ENCODE measurements at regions not wholly inside any gene's neighbourhood (a gene's known extent, or its start where the extent isn't known, plus 50 kb on each side); places are given as distances from the start of the nearest gene placed in this dataset.

DNA sequence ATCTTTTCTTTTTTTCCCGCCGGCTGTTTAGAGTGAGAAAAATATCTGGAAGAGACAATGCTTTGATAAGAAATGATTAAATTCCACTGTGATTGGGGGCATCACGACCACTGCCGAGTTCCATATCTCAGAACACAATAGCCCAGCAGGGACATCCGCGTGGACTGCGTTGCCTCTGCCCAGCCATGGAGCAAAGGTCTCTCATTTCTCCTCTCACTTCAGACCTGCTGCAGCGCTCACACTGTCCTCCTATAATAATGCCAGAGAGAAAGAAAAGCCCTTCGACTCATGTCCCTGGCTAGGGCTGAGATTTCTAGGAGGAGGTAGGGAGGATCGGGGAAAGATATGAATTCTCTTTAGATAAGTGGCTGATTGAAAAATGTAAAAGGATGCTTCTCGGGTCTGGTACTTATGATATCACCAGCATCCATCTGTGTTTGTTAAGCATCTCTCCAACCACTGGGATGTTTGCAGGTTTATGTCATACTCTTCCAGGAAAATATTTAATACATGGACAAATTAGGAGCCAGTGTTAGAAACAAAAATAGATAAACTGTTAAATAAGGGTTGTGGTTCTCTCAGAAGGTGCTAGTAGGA is 472.9 kb upstream of the AKR1E2 start:
- no peak for DNase-seq (ENCODE audit: low spot score)
- Mint-ChIP-seq H3K27me3 (ENCODE audit: low read depth) (peaks cover 5% of the 10 kb centered on the region), H3K4me1 (ENCODE audit: low read depth) (peaks cover 23% of the 10 kb centered on the region), H3K27ac (no peak overlapping the region), H3K36me3 (ENCODE audit: low read depth) (no peaks in the 10 kb centered on the region), H3K4me3 (no peak overlapping the region), H3K9me3 (no peaks in the 10 kb centered on the region)

GRCh38 chr10:4352414-4352961 is 473.5 kb upstream of the AKR1E2 start:
- Mint-ChIP-seq H3K4me1 (ENCODE audit: low read depth) (peaks cover 23% of the 10 kb centered on the region), H3K9me3 (no peaks in the 10 kb centered on the region), H3K36me3 (ENCODE audit: low read depth) (no peaks in the 10 kb centered on the region), H3K27ac (no peak overlapping the region), H3K4me3 (no peak overlapping the region), H3K27me3 (ENCODE audit: low read depth) (peaks cover 5% of the 10 kb centered on the region)
- DNase-seq (ENCODE audit: low spot score) = no peak

DNA sequence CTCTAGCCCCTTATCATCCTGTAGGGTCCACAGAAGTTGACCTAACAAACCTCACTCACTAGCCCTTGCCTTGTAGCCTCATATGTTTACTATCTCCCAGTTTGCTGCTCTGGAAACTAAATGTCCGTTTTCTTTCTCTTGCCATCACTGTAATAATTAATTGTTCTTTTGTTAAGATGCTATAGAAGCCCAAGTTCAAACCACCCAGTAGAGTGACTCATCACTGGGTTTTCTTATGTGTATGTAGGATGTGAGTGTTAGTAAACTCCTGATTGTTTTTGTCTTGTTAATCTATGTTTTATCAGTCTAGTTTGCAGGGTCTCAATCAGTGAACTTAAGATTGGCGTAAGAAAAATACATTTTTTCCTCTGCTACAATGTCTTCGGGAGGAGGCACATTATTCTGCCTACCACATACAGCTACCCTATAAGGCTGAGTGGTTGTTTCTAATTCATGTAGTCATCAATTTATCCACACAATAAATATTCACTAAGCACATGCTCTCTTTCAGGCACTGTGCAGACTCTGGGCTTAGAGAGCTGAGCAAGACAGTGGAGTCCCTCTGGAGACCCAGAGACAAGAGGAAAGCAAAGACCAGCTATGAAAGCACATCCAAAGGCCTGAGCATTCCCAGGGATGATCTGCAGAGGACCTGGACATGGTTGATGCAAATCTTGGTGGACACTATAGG is 474.1 kb upstream of the AKR1E2 start:
- Mint-ChIP-seq H3K4me3 (no peak overlapping the region), H3K27me3 (ENCODE audit: low read depth) (peaks cover 5% of the 10 kb centered on the region)
- DNase-seq (ENCODE audit: low spot score) = no peak

DNA sequence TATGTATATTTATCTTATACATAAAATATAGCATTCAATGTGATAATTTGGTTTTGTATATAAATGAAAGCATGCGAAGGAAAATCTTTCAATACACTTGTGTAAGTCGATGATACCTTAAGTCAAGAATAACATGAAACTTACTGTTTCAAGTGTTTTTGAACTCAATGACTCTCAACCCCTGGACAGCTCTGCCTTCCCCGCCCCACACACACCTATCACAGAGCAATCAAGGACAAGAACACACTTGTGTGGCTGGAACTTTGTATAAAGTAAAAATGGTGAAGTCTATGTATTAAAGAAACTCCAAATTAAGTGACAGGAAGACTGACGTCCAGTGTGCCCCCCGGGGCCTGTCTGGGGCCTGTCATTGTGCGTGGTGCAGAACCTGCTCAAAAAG is 478.6 kb upstream of the AKR1E2 start:
- Mint-ChIP-seq H3K27ac (no peak overlapping the region), H3K4me1 (ENCODE audit: low read depth) (peaks cover 10% of the 10 kb centered on the region)

More for the DNA sequence above, 474.1 kb upstream of the AKR1E2 start:
- Mint-ChIP-seq H3K36me3 (ENCODE audit: low read depth) (no peaks in the 10 kb centered on the region), H3K27ac (no peak overlapping the region), H3K9me3 (no peaks in the 10 kb centered on the region), H3K4me1 (ENCODE audit: low read depth) (peaks cover 23% of the 10 kb centered on the region)

GRCh38 chr10:4345877-4346646 is 479.9 kb upstream of the AKR1E2 start:
- DNase-seq (ENCODE audit: low spot score) = no peak
- H3K4me1 Mint-ChIP-seq (ENCODE audit: low read depth) = peaks cover 7% of the 10 kb centered on the region
- no peaks in the 10 kb centered on the region for H3K9me3 Mint-ChIP-seq
- H3K27me3 Mint-ChIP-seq (ENCODE audit: low read depth) = no peaks in the 10 kb centered on the region
- no peak overlapping the region for H3K4me3 Mint-ChIP-seq
- H3K27ac Mint-ChIP-seq = no peak overlapping the region
- H3K36me3 Mint-ChIP-seq (ENCODE audit: low read depth) = no peaks in the 10 kb centered on the region

More for the DNA sequence above, 478.6 kb upstream of the AKR1E2 start:
- H3K4me3 Mint-ChIP-seq = no peak overlapping the region
- no peaks in the 10 kb centered on the region for H3K27me3 Mint-ChIP-seq (ENCODE audit: low read depth)
- H3K9me3 Mint-ChIP-seq = no peaks in the 10 kb centered on the region
- H3K36me3 Mint-ChIP-seq (ENCODE audit: low read depth) = no peaks in the 10 kb centered on the region
- no peak for DNase-seq (ENCODE audit: low spot score)

- H3K4me3 Mint-ChIP-seq = no peak overlapping the region
- H3K27ac Mint-ChIP-seq = no peak overlapping the region
- peaks cover 7% of the 10 kb centered on the region for H3K4me1 Mint-ChIP-seq (ENCODE audit: low read depth)
- H3K9me3 Mint-ChIP-seq = no peaks in the 10 kb centered on the region
- H3K36me3 Mint-ChIP-seq (ENCODE audit: low read depth) = no peaks in the 10 kb centered on the region
- peak; percentile 51 for DNase-seq (ENCODE audit: low spot score)
- H3K27me3 Mint-ChIP-seq (ENCODE audit: low read depth) = no peaks in the 10 kb centered on the region
Observed at GRCh38 chr10:4344492-4344994, 481.5 kb upstream of the AKR1E2 start.

- no peak overlapping the region for H3K27ac Mint-ChIP-seq
- no peak overlapping the region for H3K4me3 Mint-ChIP-seq
- H3K36me3 Mint-ChIP-seq (ENCODE audit: low read depth) = no peaks in the 10 kb centered on the region
- peaks cover 7% of the 10 kb centered on the region for H3K4me1 Mint-ChIP-seq (ENCODE audit: low read depth)
- H3K9me3 Mint-ChIP-seq = no peaks in the 10 kb centered on the region
- DNase-seq (ENCODE audit: low spot score) = no peak
- H3K27me3 Mint-ChIP-seq (ENCODE audit: low read depth) = no peaks in the 10 kb centered on the region
Observed at GRCh38 chr10:4343873-4344272, 482.1 kb upstream of the AKR1E2 start.

- H3K4me3 Mint-ChIP-seq = no peak overlapping the region
- peaks cover 7% of the 10 kb centered on the region for H3K4me1 Mint-ChIP-seq (ENCODE audit: low read depth)
- H3K36me3 Mint-ChIP-seq (ENCODE audit: low read depth) = no peaks in the 10 kb centered on the region
- H3K9me3 Mint-ChIP-seq = no peaks in the 10 kb centered on the region
- DNase-seq (ENCODE audit: low spot score) = no peak
- H3K27ac Mint-ChIP-seq = no peak overlapping the region
- H3K27me3 Mint-ChIP-seq (ENCODE audit: low read depth) = peaks cover under 1% of the 10 kb centered on the region
Observed at GRCh38 chr10:4343091-4343490, 482.9 kb upstream of the AKR1E2 start.

DNA sequence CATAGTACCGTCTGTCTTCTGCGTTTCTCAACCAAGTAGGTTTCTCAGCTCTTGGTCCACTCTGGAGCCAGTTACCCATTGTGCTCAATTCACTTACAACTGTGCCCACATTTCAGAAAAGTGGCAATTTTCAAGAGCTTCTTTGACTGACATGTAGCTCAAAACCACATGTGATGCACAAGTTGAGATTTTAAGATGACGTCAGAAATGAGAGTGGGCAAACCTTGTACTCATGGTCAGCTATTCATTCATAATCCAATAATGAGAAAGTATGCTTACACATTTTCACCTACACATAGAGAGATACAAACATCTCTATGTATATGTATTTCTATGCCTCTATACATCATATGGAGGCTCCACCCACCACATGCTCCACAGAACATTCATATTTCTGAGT is 487.2 kb upstream of the AKR1E2 start:
- DNase-seq (ENCODE audit: low spot score) = no peak
- no peaks in the 10 kb centered on the region for H3K36me3 Mint-ChIP-seq (ENCODE audit: low read depth)
- H3K27me3 Mint-ChIP-seq (ENCODE audit: low read depth) = peaks cover 6% of the 10 kb centered on the region
- H3K9me3 Mint-ChIP-seq = no peaks in the 10 kb centered on the region
- no peak overlapping the region for H3K4me3 Mint-ChIP-seq
- no peaks in the 10 kb centered on the region for H3K4me1 Mint-ChIP-seq (ENCODE audit: low read depth)
- H3K27ac Mint-ChIP-seq = no peak overlapping the region

GRCh38 chr10:4337563-4337962 is 488.4 kb upstream of the AKR1E2 start:
- no peak overlapping the region for H3K4me3 Mint-ChIP-seq
- no peak overlapping the region for H3K27ac Mint-ChIP-seq

GRCh38 chr10:4334871-4335270 is 491.1 kb upstream of the AKR1E2 start:
- Mint-ChIP-seq H3K9me3 (no peaks in the 10 kb centered on the region), H3K4me3 (no peak overlapping the region), H3K4me1 (ENCODE audit: low read depth) (no peaks in the 10 kb centered on the region), H3K36me3 (ENCODE audit: low read depth) (no peaks in the 10 kb centered on the region), H3K27me3 (ENCODE audit: low read depth) (peaks cover 6% of the 10 kb centered on the region), H3K27ac (no peak overlapping the region)
- no peak for DNase-seq (ENCODE audit: low spot score)

More at GRCh38 chr10:4337563-4337962, 488.4 kb upstream of the AKR1E2 start:
- Mint-ChIP-seq H3K27me3 (ENCODE audit: low read depth) (peaks cover 6% of the 10 kb centered on the region), H3K36me3 (ENCODE audit: low read depth) (no peaks in the 10 kb centered on the region), H3K9me3 (no peaks in the 10 kb centered on the region), H3K4me1 (ENCODE audit: low read depth) (no peaks in the 10 kb centered on the region)
- DNase-seq (ENCODE audit: low spot score) = no peak

DNA sequence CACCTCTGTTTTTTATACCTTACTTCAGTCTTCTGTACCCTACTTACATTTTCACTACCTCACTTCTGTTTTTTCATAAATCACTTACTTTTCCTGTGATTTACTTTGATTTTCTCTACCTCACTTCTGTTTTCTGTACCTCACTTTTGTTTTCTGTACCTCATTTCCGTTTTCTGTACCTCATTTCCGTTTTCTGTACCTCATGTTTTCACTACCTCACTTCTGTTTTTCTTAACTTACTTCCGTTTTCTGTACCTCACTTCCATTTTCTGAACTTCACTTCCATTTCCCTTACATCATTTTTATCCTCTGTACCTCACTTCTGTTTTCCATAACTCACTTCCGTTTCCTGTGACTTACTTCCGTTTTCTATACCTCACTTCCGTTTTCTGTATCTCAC is 492.0 kb upstream of the AKR1E2 start:
- no peak overlapping the region for H3K4me3 Mint-ChIP-seq
- no peaks in the 10 kb centered on the region for H3K4me1 Mint-ChIP-seq (ENCODE audit: low read depth)
- no peaks in the 10 kb centered on the region for H3K36me3 Mint-ChIP-seq (ENCODE audit: low read depth)
- DNase-seq (ENCODE audit: low spot score) = no peak
- H3K9me3 Mint-ChIP-seq = no peaks in the 10 kb centered on the region
- no peak overlapping the region for H3K27ac Mint-ChIP-seq
- H3K27me3 Mint-ChIP-seq (ENCODE audit: low read depth) = peaks cover 6% of the 10 kb centered on the region

DNA sequence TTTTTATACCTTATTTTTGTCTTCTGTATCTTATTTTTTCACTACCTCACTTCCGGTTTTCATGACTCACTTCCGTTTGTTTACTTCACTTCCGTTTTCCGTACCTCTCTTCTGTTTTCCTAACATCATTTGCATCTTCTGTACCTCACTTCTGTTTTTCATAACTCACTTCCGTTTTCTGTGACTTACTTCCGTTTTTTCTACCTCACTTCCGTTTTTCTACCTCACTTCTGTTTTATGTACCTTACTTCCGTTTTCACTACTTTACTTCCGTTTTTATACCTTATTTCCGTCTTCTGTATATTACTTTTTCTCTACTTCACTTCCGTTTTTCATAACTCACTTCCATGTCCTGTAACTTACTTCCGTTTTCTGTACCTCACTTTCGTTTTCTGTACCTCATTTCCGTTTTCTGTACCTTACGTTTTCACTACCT is 492.5 kb upstream of the AKR1E2 start:
- Mint-ChIP-seq H3K9me3 (no peaks in the 10 kb centered on the region), H3K27ac (no peak overlapping the region), H3K27me3 (ENCODE audit: low read depth) (peaks cover 6% of the 10 kb centered on the region), H3K4me3 (no peak overlapping the region), H3K4me1 (ENCODE audit: low read depth) (no peaks in the 10 kb centered on the region), H3K36me3 (ENCODE audit: low read depth) (no peaks in the 10 kb centered on the region)
- no peak for DNase-seq (ENCODE audit: low spot score)
